ENCODE measurements at regions not wholly inside any gene's neighbourhood (a gene's known extent, or its start where the extent isn't known, plus 50 kb on each side); places are given as distances from the start of the nearest gene placed in this dataset.
"Not testable (repeated sequence)": the region's sequence is repeated elsewhere in the genome, so short reads cannot be mapped to it uniquely, and the experiment has no call there.

GRCh38 chr22:23500508-23501260, 79.4 kb downstream of the IGLL1 start:
- no peak overlapping the region for H3K27ac ChIP-seq (ENCODE audit: low read length)
- no peaks in the 10 kb centered on the region for H3K27me3 ChIP-seq (ENCODE audit: control insufficient read depth, insufficient read depth, low read length)
- no CpG with 5 or more reads among the region's 13 CpGs for WGBS (ENCODE audit: insufficient coverage, insufficient read length)
- DNase-seq (ENCODE audit: low read depth, low spot score): no peak
- peaks cover 5% of the 10 kb centered on the region for H3K4me1 ChIP-seq (ENCODE audit: control insufficient read depth, insufficient read depth, low read length)
- H3K9me3 ChIP-seq (ENCODE audit: control insufficient read depth, insufficient read depth, low read length): no peaks in the 10 kb centered on the region
- H3K4me3 ChIP-seq (ENCODE audit: low read length): no peak overlapping the region
- no peaks in the 10 kb centered on the region for H3K36me3 ChIP-seq (ENCODE audit: control insufficient read depth, insufficient read depth, low read length)

DNA sequence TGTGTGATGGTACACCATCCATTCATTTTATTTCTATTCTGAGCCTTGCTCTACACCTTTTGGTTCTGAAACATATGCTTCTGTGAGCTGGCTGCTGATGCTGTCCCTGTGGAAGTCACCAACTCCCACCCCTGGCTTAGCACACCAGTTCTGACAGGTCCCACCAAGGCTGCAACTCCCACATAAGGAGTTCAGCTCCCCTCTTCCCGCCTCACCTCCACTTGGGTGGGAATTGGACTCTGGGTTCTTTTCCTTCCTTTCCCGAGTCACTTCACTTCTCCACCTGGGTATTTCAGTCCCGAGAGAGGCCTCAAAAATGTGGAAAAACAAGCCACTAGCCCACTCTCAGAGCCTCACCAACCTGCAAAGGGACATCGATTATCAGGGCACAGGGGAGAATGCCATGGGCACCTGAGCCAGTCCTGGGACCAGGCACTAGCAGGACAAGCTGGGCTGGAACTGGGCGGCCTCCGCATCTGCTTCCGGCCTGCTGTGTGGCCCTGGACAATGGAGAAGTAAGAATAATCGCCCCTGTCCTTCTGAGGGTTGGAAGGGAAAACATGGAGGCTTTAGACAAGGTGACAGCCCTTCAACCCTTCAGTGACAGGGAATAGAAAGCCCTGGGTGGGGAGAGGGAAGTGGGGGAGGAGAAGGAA, 80.1 kb downstream of the IGLL1 start:
- Histone ChIP-seq H3K4me3 (ENCODE audit: low read length) (no peak overlapping the region), H3K9me3 (ENCODE audit: control insufficient read depth, insufficient read depth, low read length) (no peaks in the 10 kb centered on the region), H3K27me3 (ENCODE audit: control insufficient read depth, insufficient read depth, low read length) (no peaks in the 10 kb centered on the region), H3K36me3 (ENCODE audit: control insufficient read depth, insufficient read depth, low read length) (no peaks in the 10 kb centered on the region), H3K27ac (ENCODE audit: low read length) (no peak overlapping the region), H3K4me1 (ENCODE audit: control insufficient read depth, insufficient read depth, low read length) (peaks cover 5% of the 10 kb centered on the region)
- DNase-seq (ENCODE audit: low read depth, low spot score): no peak
- no CpG with 5 or more reads among the region's 8 CpGs for WGBS (ENCODE audit: insufficient coverage, insufficient read length)

GRCh38 chr22:23498811-23499798, 81.0 kb downstream of the IGLL1 start:
- WGBS (ENCODE audit: insufficient coverage, insufficient read length): no CpG with 5 or more reads among the region's 22 CpGs
- DNase-seq (ENCODE audit: low read depth, low spot score): no peak
- H3K27ac ChIP-seq (ENCODE audit: low read length): no peak overlapping the region

DNA sequence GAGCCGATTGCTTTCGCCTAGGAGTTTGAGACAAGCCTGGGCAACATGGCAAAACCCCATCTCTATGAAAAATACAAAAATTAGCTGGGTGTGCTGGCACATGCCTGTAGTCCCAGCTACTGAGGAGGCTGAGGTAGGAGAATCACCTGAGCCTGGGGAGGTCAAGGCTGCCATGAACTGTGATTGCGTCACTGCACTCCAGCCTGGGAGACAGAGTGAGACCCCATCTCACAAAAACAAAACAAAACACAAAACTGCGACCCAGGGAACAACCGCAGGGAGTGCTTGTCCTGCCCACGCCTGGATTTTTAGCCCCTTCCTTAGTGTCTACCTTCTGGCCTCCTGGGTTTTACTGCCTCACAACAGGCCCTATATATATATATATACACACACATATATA, 82.2 kb downstream of the IGLL1 start:
- not testable (repeated sequence) for H3K27me3 ChIP-seq (ENCODE audit: control insufficient read depth, insufficient read depth, low read length)

More at GRCh38 chr22:23498811-23499798, 81.0 kb downstream of the IGLL1 start:
- peaks cover 5% of the 10 kb centered on the region for H3K4me1 ChIP-seq (ENCODE audit: control insufficient read depth, insufficient read depth, low read length)
- H3K9me3 ChIP-seq (ENCODE audit: control insufficient read depth, insufficient read depth, low read length): no peaks in the 10 kb centered on the region
- H3K36me3 ChIP-seq (ENCODE audit: control insufficient read depth, insufficient read depth, low read length): no peaks in the 10 kb centered on the region
- H3K4me3 ChIP-seq (ENCODE audit: low read length): no peak overlapping the region
- H3K27me3 ChIP-seq (ENCODE audit: control insufficient read depth, insufficient read depth, low read length): no peaks in the 10 kb centered on the region

DNA sequence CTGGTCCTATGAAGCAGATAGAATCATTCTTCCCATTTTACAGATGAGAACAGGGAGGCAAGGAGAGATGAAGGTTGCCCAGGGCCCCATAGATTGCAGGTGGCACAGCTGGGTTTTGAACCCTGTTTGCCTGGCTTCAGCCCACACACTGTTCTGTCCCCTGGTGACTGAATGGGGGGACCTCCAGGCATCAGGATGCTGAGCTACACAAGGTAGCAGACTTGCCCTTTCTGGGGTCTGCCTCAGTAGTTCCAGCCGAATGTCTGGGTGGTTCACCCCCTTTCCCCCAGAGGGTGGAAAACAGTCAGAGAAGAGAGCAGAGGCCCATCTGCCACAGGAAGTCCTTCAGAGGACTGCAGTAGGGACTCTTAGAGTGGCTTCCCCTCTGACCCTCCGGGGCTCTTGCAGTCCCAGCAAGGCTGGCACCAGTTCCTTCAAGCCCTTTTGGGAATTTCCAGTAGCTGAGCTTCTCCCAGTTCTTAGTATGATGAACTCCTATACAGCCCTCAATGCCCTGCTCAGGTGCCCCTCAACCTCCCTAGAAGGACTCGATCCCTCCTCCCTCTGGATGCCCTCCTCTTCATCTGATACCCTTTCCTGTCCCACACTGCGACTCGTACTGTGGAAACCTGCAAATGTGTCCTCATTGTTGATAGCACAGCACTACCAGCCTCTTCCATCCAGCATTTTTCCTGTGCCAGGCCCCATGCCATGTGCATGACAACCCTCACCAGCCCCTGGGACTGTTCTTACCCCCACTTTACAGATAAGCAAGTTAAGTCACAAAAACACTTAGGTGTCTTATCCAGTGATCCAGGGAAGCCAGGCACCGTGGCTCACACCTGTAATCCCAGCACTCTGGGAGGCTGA, 82.8 kb downstream of the IGLL1 start:
- no CpG with 5 or more reads among the region's 6 CpGs for WGBS (ENCODE audit: insufficient coverage, insufficient read length)
- Histone ChIP-seq H3K4me3 (ENCODE audit: low read length) (no peak overlapping the region), H3K27ac (ENCODE audit: low read length) (no peak overlapping the region), H3K27me3 (ENCODE audit: control insufficient read depth, insufficient read depth, low read length) (no peaks in the 10 kb centered on the region), H3K4me1 (ENCODE audit: control insufficient read depth, insufficient read depth, low read length) (peaks cover 5% of the 10 kb centered on the region), H3K9me3 (ENCODE audit: control insufficient read depth, insufficient read depth, low read length) (no peaks in the 10 kb centered on the region), H3K36me3 (ENCODE audit: control insufficient read depth, insufficient read depth, low read length) (no peaks in the 10 kb centered on the region)
- DNase-seq (ENCODE audit: low read depth, low spot score): no peak

More for the DNA sequence above, 82.2 kb downstream of the IGLL1 start:
- not testable (repeated sequence) for H3K27ac ChIP-seq (ENCODE audit: low read length); H3K4me3 ChIP-seq (ENCODE audit: low read length); H3K36me3 ChIP-seq (ENCODE audit: control insufficient read depth, insufficient read depth, low read length); H3K9me3 ChIP-seq (ENCODE audit: control insufficient read depth, insufficient read depth, low read length); H3K4me1 ChIP-seq (ENCODE audit: control insufficient read depth, insufficient read depth, low read length); DNase-seq (ENCODE audit: low read depth, low spot score)
- WGBS (ENCODE audit: insufficient coverage, insufficient read length): no CpG with 5 or more reads among the region's 6 CpGs

- no peak for DNase-seq (ENCODE audit: low read depth, low spot score)
- Histone ChIP-seq H3K9me3 (ENCODE audit: control insufficient read depth, insufficient read depth, low read length) (no peaks in the 10 kb centered on the region), H3K4me3 (ENCODE audit: low read length) (no peak overlapping the region), H3K27me3 (ENCODE audit: control insufficient read depth, insufficient read depth, low read length) (no peaks in the 10 kb centered on the region), H3K27ac (ENCODE audit: low read length) (no peak overlapping the region), H3K4me1 (ENCODE audit: control insufficient read depth, insufficient read depth, low read length) (peaks cover 5% of the 10 kb centered on the region), H3K36me3 (ENCODE audit: control insufficient read depth, insufficient read depth, low read length) (no peaks in the 10 kb centered on the region)
- WGBS (ENCODE audit: insufficient coverage, insufficient read length): no CpG with 5 or more reads among the region's 3 CpGs
These were observed 83.7 kb downstream of the IGLL1 start for GRCh38 chr22:23496445-23496833.

DNA sequence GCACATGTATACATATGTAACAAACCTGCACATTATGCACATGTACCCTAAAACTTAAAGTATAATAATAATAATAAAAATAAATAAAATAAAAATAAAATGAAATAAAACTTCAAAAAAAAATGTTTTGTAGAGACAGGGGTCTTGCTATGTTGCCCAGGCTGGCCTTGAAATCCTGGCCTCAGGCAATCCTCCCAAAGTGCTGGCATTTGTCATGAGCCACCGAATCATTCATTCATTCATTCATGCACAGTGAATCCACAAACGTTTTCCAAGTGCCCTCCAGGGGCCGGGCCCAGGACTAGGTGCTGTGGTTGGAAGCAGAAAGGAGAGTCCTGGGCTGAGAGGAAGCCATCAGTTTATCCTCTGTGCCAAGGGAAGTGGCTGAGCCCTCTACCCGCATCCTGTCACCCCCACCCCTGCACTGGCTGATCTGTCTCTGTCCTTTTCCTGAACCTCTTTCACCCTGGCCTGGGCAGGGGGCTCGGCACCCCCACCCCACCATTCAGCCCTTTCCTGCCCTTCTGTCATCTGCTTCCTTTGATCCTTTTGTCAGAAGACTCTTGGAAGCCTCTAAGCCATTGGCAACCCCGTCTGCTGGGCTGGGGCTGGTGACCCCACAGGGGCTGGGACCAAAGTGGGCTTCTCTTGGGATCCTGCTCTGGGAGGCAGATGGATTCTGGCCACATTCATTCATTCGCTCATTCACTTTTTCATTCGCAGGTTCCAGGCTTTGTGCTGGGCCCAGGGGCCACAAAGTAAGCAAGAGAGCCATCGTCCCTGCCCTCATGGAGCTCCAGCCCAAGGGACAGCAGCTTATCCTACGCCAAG, 84.3 kb downstream of the IGLL1 start:
- no peak for DNase-seq (ENCODE audit: low read depth, low spot score)
- no peaks in the 10 kb centered on the region for H3K9me3 ChIP-seq (ENCODE audit: control insufficient read depth, insufficient read depth, low read length)
- WGBS (ENCODE audit: insufficient coverage, insufficient read length): no CpG with 5 or more reads among the region's 10 CpGs
- peaks cover 5% of the 10 kb centered on the region for H3K4me1 ChIP-seq (ENCODE audit: control insufficient read depth, insufficient read depth, low read length)
- H3K27me3 ChIP-seq (ENCODE audit: control insufficient read depth, insufficient read depth, low read length): no peaks in the 10 kb centered on the region
- no peaks in the 10 kb centered on the region for H3K36me3 ChIP-seq (ENCODE audit: control insufficient read depth, insufficient read depth, low read length)
- no peak overlapping the region for H3K27ac ChIP-seq (ENCODE audit: low read length)
- H3K4me3 ChIP-seq (ENCODE audit: low read length): no peak overlapping the region

- Histone ChIP-seq H3K4me1 (ENCODE audit: control insufficient read depth, insufficient read depth, low read length) (peaks cover 3% of the 10 kb centered on the region), H3K27me3 (ENCODE audit: control insufficient read depth, insufficient read depth, low read length) (no peaks in the 10 kb centered on the region), H3K9me3 (ENCODE audit: control insufficient read depth, insufficient read depth, low read length) (no peaks in the 10 kb centered on the region), H3K36me3 (ENCODE audit: control insufficient read depth, insufficient read depth, low read length) (no peaks in the 10 kb centered on the region), H3K4me3 (ENCODE audit: low read length) (no peak overlapping the region), H3K27ac (ENCODE audit: low read length) (no peak overlapping the region)
- WGBS (ENCODE audit: insufficient coverage, insufficient read length): no CpG with 5 or more reads among the region's 1 CpG
- no peak for DNase-seq (ENCODE audit: low read depth, low spot score)
These were observed 85.2 kb downstream of the IGLL1 start for GRCh38 chr22:23494930-23495266.

- no CpG with 5 or more reads among the region's 4 CpGs for WGBS (ENCODE audit: insufficient coverage, insufficient read length)
- H3K27ac ChIP-seq (ENCODE audit: low read length): no peak overlapping the region
- no peak overlapping the region for H3K4me3 ChIP-seq (ENCODE audit: low read length)
- no peak for DNase-seq (ENCODE audit: low read depth, low spot score)
- H3K27me3 ChIP-seq (ENCODE audit: control insufficient read depth, insufficient read depth, low read length): no peaks in the 10 kb centered on the region
- H3K4me1 ChIP-seq (ENCODE audit: control insufficient read depth, insufficient read depth, low read length): no peaks in the 10 kb centered on the region
- no peaks in the 10 kb centered on the region for H3K36me3 ChIP-seq (ENCODE audit: control insufficient read depth, insufficient read depth, low read length)
- H3K9me3 ChIP-seq (ENCODE audit: control insufficient read depth, insufficient read depth, low read length): no peaks in the 10 kb centered on the region
These were observed 94.6 kb downstream of the IGLL1 start for GRCh38 chr22:23485490-23485889.

Measured in iPS DF 6.9 (cell line).